Bone marrow (tissue), 2 donors: ENCODE measurements at regions not wholly inside any gene's neighbourhood (a gene's known extent, or its start where the extent isn't known, plus 50 kb on each side); places are given as distances from the start of the nearest gene placed in this dataset.

Experiments used
- DNase-seq, 2 donors: peaks; one replicate each; lab custom pipeline; 2025; lab: John Stamatoyannopoulos, UW

- DNase-seq, result no peak
These were observed 126.6 kb upstream of the CAMK1G start for GRCh38 chr1:209456878-209457277.

GRCh38 chr1:209457401-209458125 is 126.0 kb upstream of the CAMK1G start:
- no peak for DNase-seq

GRCh38 chr1:209458921-209459320 is 124.6 kb upstream of the CAMK1G start:
- DNase-seq, result no peak

- DNase-seq, result no peak
These were observed 122.3 kb upstream of the CAMK1G start for GRCh38 chr1:209461168-209461567.

GRCh38 chr1:209462433-209462832 is 121.1 kb upstream of the CAMK1G start:
- DNase-seq, result no peak

GRCh38 chr1:209463441-209463840 is 120.1 kb upstream of the CAMK1G start:
- DNase-seq, result no peak

GRCh38 chr1:209473025-209473424 is 110.5 kb upstream of the CAMK1G start:
- DNase-seq, result no peak

GRCh38 chr1:209480345-209480744 is 103.2 kb upstream of the CAMK1G start:
- DNase-seq, result no peak

- no peak for DNase-seq
These were observed 99.8 kb upstream of the CAMK1G start for GRCh38 chr1:209483691-209484090.

GRCh38 chr1:209484429-209484828 is 99.1 kb upstream of the CAMK1G start:
- no peak for DNase-seq

- DNase-seq, result no peak
These were observed 98.3 kb upstream of the CAMK1G start for GRCh38 chr1:209485167-209485566.

GRCh38 chr1:209485751-209486150 is 97.8 kb upstream of the CAMK1G start:
- DNase-seq, result no peak

- no peak for DNase-seq
These were observed 96.5 kb upstream of the CAMK1G start for GRCh38 chr1:209486861-209487593.

- no peak for DNase-seq
These were observed 93.5 kb upstream of the CAMK1G start for GRCh38 chr1:209490013-209490412.

- no peak for DNase-seq
These were observed 92.5 kb upstream of the CAMK1G start for GRCh38 chr1:209491031-209491430.

GRCh38 chr1:209491496-209491895 is 92.0 kb upstream of the CAMK1G start:
- no peak for DNase-seq

GRCh38 chr1:209491897-209492296 is 91.6 kb upstream of the CAMK1G start:
- DNase-seq, result no peak

- no peak for DNase-seq
These were observed 90.0 kb upstream of the CAMK1G start for GRCh38 chr1:209493559-209493958.

- no peak for DNase-seq
These were observed 85.8 kb upstream of the CAMK1G start for GRCh38 chr1:209497729-209498128.

- DNase-seq, result no peak
These were observed 82.5 kb upstream of the CAMK1G start for GRCh38 chr1:209500993-209501392.

GRCh38 chr1:209503196-209503595 is 80.3 kb upstream of the CAMK1G start:
- DNase-seq, result no peak

- DNase-seq, result no peak
These were observed 78.9 kb upstream of the CAMK1G start for GRCh38 chr1:209504571-209504970.

- no peak for DNase-seq
These were observed 78.5 kb upstream of the CAMK1G start for GRCh38 chr1:209505044-209505443.

- DNase-seq, result no peak
These were observed 77.4 kb upstream of the CAMK1G start for GRCh38 chr1:209506101-209506500.
